ENCODE measurements at regions not wholly inside any gene's neighbourhood (a gene's known extent, or its start where the extent isn't known, plus 50 kb on each side); places are given as distances from the start of the nearest gene placed in this dataset.

DNA sequence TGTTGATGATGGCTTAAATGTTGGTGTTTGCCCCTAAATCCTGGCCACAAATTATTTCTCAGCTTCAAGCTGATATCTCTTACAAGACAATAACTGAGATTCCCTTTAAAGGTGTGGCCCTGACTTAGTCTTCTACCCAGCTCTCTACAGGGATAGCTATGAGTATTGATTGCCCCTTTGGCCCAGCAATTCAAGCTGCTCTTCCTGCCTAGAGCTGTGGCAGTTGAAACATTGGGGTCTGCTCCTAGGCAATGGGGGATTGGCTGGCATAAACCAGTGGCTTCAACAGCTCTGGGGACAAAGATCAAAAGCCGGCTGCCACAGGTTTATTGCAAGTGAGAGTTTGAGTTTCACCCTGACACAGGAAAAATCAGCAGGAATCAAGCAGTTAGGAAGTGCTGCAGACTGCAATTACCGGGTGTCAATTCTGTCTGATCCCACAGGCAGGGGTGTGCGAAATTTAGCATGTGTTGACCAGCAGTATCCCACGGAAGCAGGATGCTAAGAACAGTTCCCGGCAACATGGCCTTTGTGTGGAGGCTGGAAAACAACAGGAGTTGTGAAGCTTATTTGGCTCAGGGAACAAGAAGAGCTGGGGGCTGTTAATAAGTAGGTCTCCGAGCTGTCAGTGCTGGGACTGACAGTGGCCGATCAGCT is 66.2 kb upstream of the IYD start:
- H3K4ac ChIP-seq (replicated peaks; ENCODE audit: insufficient read length, low read depth, low read length): no peak overlapping the region
- no peak overlapping the region for H2BK15ac ChIP-seq (ENCODE audit: low read length)
- no peak overlapping the region for H3K9ac ChIP-seq (replicated peaks in 1 of 4; ENCODE audit: extremely low read depth in 1 of 4, low read depth in 3 of 4, low read length in 3 of 4)
- H3K36me3 ChIP-seq (ENCODE audit: control insufficient read depth in 2 of 4, insufficient read depth in 4 of 4, low read length in 3 of 4): no peaks in the 10 kb centered on the region
- TF ChIP-seq CTCF (IDR thresholded peaks at IDR 0.05; ENCODE audit: control extremely low read depth in 1 of 3, insufficient read depth in 1 of 3, low read depth in 1 of 3, low read length in 3 of 3): no peak
- TF ChIP-seq ASH2L (IDR thresholded peaks at IDR 0.05; ENCODE audit: low read length): no peak
- H3K4me2 ChIP-seq (ENCODE audit: insufficient read depth in 1 of 2, low read depth in 2 of 2, low read length in 2 of 2): no peak overlapping the region
- no peak overlapping the region for H2AFZ ChIP-seq (ENCODE audit: low read length)
- no peak overlapping the region for H4K5ac ChIP-seq (ENCODE audit: insufficient read length, low read depth, low read length)
- CTCF ChIA-PET (ENCODE audit: partially characterized antibody): interaction anchor here (0.7 to 1.9 kb wide), 5 partner anchors 9 to 296 kb away, joined by 3 to 5 read pairs (median 4); no protein-coding TSS in a partner anchor
- H3K23ac ChIP-seq (ENCODE audit: insufficient read length): no peak overlapping the region
- H2BK12ac ChIP-seq (ENCODE audit: low read depth, low read length): no peak overlapping the region
- no peak overlapping the region for H2BK20ac ChIP-seq (ENCODE audit: low read length)
- H3K4me1 ChIP-seq (replicated peaks in 1 of 4; ENCODE audit: control insufficient read depth in 3 of 4, insufficient read depth in 4 of 4, low read length in 3 of 4): no peaks in the 10 kb centered on the region
- H3K14ac ChIP-seq (ENCODE audit: insufficient read length): no peak overlapping the region
- H4K20me1 ChIP-seq (replicated peaks in 1 of 2; ENCODE audit: control insufficient read depth in 1 of 2, insufficient read depth in 2 of 2, low read length in 2 of 2): no peaks in the 10 kb centered on the region
- WGBS, 2 experiments (ENCODE audit: extremely low coverage in 1 of 2, insufficient coverage in 1 of 2, insufficient read length in 1 of 2, insufficient replicate concordance in 2 of 2, low coverage in 1 of 2, low lambda C conversion rate in 2 of 2, missing lambda C conversion rate in 1 of 2): 93% methylated on average over 7 of the region's 7 CpGs; no CpG with 5 or more reads in 1 of the 2 experiments
- FAIRE-seq: no peak
- no peak overlapping the region for H3K56ac ChIP-seq (replicated peaks; ENCODE audit: insufficient read length, low read depth, low read length)
- no peak for DNase-seq (ENCODE audit: low read depth in 1 of 2, low spot score in 2 of 2)
- no peak overlapping the region for H3K4me3 ChIP-seq (ENCODE audit: extremely low read depth in 1 of 4, insufficient read depth in 2 of 4, low read depth in 3 of 4, low read length in 4 of 4)
- H3K27ac ChIP-seq (ENCODE audit: low read depth, low read length): no peak overlapping the region
- no peaks in the 10 kb centered on the region for H3K79me1 ChIP-seq (ENCODE audit: low read depth, low read length)
- no peak overlapping the region for H3K18ac ChIP-seq (ENCODE audit: extremely low read depth, low read length)
- H3K27me3 ChIP-seq (replicated peaks in 1 of 4; ENCODE audit: control insufficient read depth in 3 of 4, extremely low read depth in 1 of 4, insufficient read depth in 3 of 4, low read length in 3 of 4): no peaks in the 10 kb centered on the region; a peak in 1 of 7 replicates
- no peak overlapping the region for H2BK5ac ChIP-seq (ENCODE audit: low read depth, low read length)
- H3K79me2 ChIP-seq (ENCODE audit: control insufficient read depth in 1 of 2, insufficient read depth in 2 of 2, low read length in 2 of 2): no peaks in the 10 kb centered on the region
- no peak overlapping the region for H2AK5ac ChIP-seq (ENCODE audit: low read depth, low read length)
- POLR2A ChIA-PET (ENCODE audit: partially characterized antibody): no interaction called here
- H4K91ac ChIP-seq (replicated peaks; ENCODE audit: insufficient read length, low read length): no peak overlapping the region
- no peak overlapping the region for H4K8ac ChIP-seq (ENCODE audit: extremely low read depth, insufficient read depth, low read length)
- H2BK120ac ChIP-seq (replicated peaks; ENCODE audit: low read depth, low read length): no peak overlapping the region
- H3K23me2 ChIP-seq (ENCODE audit: low read depth, low read length): no peaks in the 10 kb centered on the region
- peaks cover 6% of the 10 kb centered on the region in 2 experiments for H3K9me3 ChIP-seq (ENCODE audit: insufficient read depth in 2 of 2, low read depth in 1 of 2, low read length in 1 of 2)
